Tibial artery (tissue), 4 donors: ENCODE measurements at regions not wholly inside any gene's neighbourhood (a gene's known extent, or its start where the extent isn't known, plus 50 kb on each side); places are given as distances from the start of the nearest gene placed in this dataset.

ENCODE experiments used
- DNase-seq, 2 donors: peaks; one replicate each; pipeline ENCODE4 v3.0.0-alpha.2; 2019
- H3K27ac ChIP-seq, 2 donors: fragments of 200-600 bp; sonication (generic) in 1 of 2; 1 replicate in 1 of 2; 2 replicates in 1 of 2; pipeline ENCODE4 v1.5.1; 2018 to 2019; ENCODE audit warnings: mild to moderate bottlenecking in 1 of 2
- H3K27me3 ChIP-seq, 2 donors: fragments of 200-600 bp; sonication (generic) in 1 of 2; one replicate each; pipeline versions ENCODE4 v1.5.1 to v1.6.0; 2016 to 2019
- H3K36me3 ChIP-seq, 3 donors: fragments of 200-600 bp; sonication (generic) in 2 of 3; one replicate each; pipeline ENCODE4 v1.5.1; 2016 to 2019; ENCODE audit warnings: mild to moderate bottlenecking in 2 of 3
- H3K4me1 ChIP-seq, 4 donors: fragments of 200-600 bp; sonication (generic) in 2 of 4; 1 replicate in 3 of 4; 2 replicates in 1 of 4; pipeline ENCODE4 v1.5.1; 2016 to 2019
- H3K4me3 ChIP-seq, 2 donors: fragments of 200-600 bp; sonication (generic) in 1 of 2; 1 replicate in 1 of 2; 2 replicates in 1 of 2; pipeline ENCODE4 v1.5.1; 2018 to 2019; ENCODE audit warnings: mild to moderate bottlenecking in 2 of 2
- H3K9me3 ChIP-seq, 3 donors: fragments of 200-600 bp; sonication (generic) in 1 of 3; one replicate each; pipeline ENCODE4 v1.5.1; 2016 to 2019
- CTCF ChIP-seq, 2 experiments: fragments of 200-600 bp in 1 of 2; fragments of 450-650 bp in 1 of 2; IDR thresholded peaks; one replicate each; pipeline ENCODE4 v1.5.1; 2017 to 2019; ENCODE audit warnings: antibody characterized with exemption in 2 of 2, mild to moderate bottlenecking in 1 of 2, moderate library complexity in 1 of 2
- intact Hi-C: fragments of 100-400 bp; cut with DNase I; formaldehyde crosslinking; loops from one replicate; pipeline ENCODE4 v1.15.0; 2023; ENCODE audit warnings: low total_unique reads

GRCh38 chr7:46939089-46939488 is 642.8 kb downstream of the TNS3 start:
- Histone ChIP-seq H3K4me1 (no peaks in the 10 kb centered on the region), H3K4me3 (no peak overlapping the region), H3K27ac (no peak overlapping the region), H3K27me3 (no peaks in the 10 kb centered on the region), H3K9me3 (no peaks in the 10 kb centered on the region), H3K36me3 (no peaks in the 10 kb centered on the region)
- no peak for DNase-seq
- no peak for TF ChIP-seq CTCF (IDR thresholded peaks at IDR 0.05)
- intact Hi-C loops = no loop called here

- intact Hi-C loops = no loop called here
- Histone ChIP-seq H3K9me3 (no peaks in the 10 kb centered on the region), H3K27me3 (no peaks in the 10 kb centered on the region), H3K36me3 (no peaks in the 10 kb centered on the region), H3K27ac (no peak overlapping the region), H3K4me3 (no peak overlapping the region), H3K4me1 (peaks cover 0 to 8% (median 6%) of the 10 kb centered on the region in 4 donors)
- TF ChIP-seq CTCF (IDR thresholded peaks at IDR 0.05) = no peak
- no peak for DNase-seq
Observed at GRCh38 chr7:46937826-46938225, 644.1 kb downstream of the TNS3 start.

- no peak overlapping the region for H3K27ac ChIP-seq
- intact Hi-C loops = no loop called here
- DNase-seq = no peak
Observed at GRCh38 chr7:46934198-46934825, 647.6 kb downstream of the TNS3 start.

GRCh38 chr7:46933596-46933995 is 648.3 kb downstream of the TNS3 start:
- no peak for TF ChIP-seq CTCF (IDR thresholded peaks at IDR 0.05)
- DNase-seq = no peak
- no peaks in the 10 kb centered on the region for H3K9me3 ChIP-seq

More at GRCh38 chr7:46934198-46934825, 647.6 kb downstream of the TNS3 start:
- Histone ChIP-seq H3K4me1 (peaks cover 0 to 22% (median 10%) of the 10 kb centered on the region in 4 donors), H3K36me3 (no peaks in the 10 kb centered on the region), H3K4me3 (no peak overlapping the region), H3K27me3 (no peaks in the 10 kb centered on the region), H3K9me3 (no peaks in the 10 kb centered on the region)
- TF ChIP-seq CTCF (IDR thresholded peaks at IDR 0.05) = no peak

GRCh38 chr7:46932676-46933424 is 649.1 kb downstream of the TNS3 start:
- Histone ChIP-seq H3K36me3 (no peaks in the 10 kb centered on the region), H3K27me3 (no peaks in the 10 kb centered on the region), H3K4me1 (peaks cover 0 to 22% (median 10%) of the 10 kb centered on the region in 4 donors), H3K4me3 (no peak overlapping the region), H3K9me3 (no peaks in the 10 kb centered on the region), H3K27ac (peak overlapping the region; percentile 21 to 42)
- peak in 1 of 2 donors; percentile 73 for DNase-seq
- TF ChIP-seq CTCF (IDR thresholded peaks at IDR 0.05) = no peak
- intact Hi-C loops = no loop called here

More at GRCh38 chr7:46933596-46933995, 648.3 kb downstream of the TNS3 start:
- Histone ChIP-seq H3K27ac (peak overlapping the region in 1 of 2 donors; percentile 21), H3K27me3 (no peaks in the 10 kb centered on the region), H3K36me3 (no peaks in the 10 kb centered on the region), H3K4me1 (peaks cover 0 to 22% (median 10%) of the 10 kb centered on the region in 4 donors), H3K4me3 (no peak overlapping the region)
- intact Hi-C loops = no loop called here
